GM11168 (cell line): ENCODE measurements at regions not wholly inside any gene's neighbourhood (a gene's known extent, or its start where the extent isn't known, plus 50 kb on each side); places are given as distances from the start of the nearest gene placed in this dataset.

Source experiments
- in situ Hi-C: fragments of 300-500 bp; cut with MboI; formaldehyde crosslinking; loops from one replicate; pipeline ENCODE4 v1.12.0; 2022; ENCODE audit warnings: low sequenced_read_pairs; ENCODE audit not compliant: unreplicated experiment

DNA sequence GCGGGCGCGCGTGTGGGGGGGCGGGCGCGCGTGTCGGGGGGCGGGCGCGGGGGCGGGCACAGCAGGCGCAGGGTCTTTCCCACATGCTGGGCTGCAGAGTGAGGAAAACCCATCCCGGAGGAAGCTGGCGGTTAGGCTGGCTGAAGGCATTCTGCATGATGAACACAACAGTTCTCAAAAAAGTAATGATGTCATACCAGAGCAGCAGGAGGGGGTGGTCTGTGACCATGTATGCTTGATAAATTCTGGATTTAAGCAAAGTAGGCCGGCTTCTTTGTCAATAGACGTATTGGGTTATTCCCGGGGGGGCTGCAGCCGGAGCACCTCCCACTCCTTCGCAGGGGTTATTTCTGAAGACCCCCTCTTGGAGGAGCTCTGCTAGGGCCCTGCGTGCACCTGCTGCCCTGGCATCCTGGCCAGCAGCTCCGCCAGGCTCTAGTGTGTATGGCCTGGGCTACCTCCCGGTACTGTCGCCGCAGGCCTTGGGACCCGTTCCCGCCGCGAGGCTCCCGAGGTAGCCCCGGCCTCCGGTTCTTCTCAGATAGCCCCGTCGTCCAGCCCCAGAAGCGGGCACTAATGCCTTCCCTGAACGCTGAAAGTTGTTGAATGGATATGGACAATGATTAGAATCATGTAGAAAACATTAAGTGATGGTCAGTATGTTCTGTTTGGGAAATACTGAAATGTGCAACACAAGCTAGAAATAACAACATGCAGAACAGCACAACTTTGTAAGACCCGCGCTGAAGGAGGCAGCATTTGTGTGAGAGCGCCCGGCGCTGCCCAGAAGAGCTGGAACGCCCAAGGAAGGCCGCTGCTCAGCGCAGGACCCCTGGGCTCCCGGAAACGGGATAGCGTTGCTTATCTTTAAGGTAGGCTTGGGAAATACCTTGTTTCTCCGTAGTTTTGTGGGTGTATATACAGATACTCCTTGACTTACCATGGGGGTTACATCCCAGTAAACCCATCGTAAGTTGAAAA lies 101.4 kb upstream of the RAB6C start:
- in situ Hi-C loops, result no loop called here

DNA sequence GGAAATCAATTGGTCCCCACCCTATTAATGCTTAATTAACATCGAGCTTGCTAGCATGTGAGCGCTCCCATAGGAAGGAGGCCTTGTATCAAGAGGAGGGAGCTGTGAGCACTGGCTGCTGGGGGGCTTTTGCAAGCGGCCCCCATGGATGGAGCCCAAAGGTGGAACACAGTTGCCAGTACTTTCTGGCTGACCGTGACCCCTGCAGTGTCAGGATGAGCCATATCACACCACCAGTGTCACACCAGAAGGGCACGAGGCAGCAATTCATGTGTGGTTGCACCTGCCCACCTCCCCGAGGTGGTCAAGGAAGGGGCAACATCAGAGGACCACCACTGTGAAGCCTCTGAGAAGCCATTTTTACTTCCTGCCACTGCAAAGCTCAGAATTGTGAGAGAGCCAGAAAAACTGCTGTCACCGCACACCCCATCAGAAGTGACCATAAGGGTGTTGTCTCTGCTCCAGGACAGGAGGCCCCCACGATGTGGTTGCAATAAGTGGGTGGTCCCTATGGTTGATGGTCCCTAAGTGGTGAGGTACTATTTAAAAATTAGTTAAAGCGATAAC lies 99.8 kb upstream of the RAB6C start:
- in situ Hi-C loops, result no loop called here

DNA sequence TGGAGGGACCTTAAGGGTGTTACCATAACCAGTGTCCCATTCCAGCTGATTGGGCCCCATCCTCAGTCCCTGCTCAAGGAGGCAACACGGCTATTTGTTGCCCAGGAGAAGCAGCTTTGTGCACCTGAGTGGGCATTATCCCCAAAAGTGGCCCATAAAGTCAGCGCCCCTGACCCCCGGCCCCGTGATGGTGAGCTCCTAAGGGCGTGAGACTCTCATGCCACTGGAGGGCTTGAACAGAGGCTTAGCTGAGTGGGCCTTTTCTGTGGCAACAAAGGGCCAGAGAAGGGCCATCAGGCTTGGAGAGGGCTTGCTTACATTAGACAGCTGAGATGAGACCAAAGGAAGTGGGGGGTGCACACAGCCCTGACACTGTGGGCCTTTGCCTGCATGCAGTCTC lies 99.2 kb upstream of the RAB6C start:
- in situ Hi-C loops, result no loop called here

DNA sequence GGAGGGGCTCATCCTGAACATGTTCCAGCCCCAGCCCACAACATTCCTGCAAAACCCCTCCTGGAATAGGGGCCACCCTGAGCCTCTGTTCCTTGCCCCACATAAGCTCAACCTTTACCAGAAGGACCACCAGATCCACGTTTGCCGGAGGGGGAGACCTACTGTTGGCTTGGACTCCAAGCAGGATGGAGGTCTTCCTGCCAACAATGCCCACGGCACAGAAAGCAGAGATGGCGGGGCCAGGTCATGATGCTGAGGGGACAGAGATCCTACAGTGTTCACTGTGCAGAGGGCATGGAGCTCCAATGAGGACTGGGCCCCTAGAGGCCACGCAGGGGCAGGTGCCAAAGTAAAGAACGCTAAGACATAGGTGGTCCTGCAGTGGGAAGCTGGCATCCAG lies 98.5 kb upstream of the RAB6C start:
- in situ Hi-C loops, result no loop called here

DNA sequence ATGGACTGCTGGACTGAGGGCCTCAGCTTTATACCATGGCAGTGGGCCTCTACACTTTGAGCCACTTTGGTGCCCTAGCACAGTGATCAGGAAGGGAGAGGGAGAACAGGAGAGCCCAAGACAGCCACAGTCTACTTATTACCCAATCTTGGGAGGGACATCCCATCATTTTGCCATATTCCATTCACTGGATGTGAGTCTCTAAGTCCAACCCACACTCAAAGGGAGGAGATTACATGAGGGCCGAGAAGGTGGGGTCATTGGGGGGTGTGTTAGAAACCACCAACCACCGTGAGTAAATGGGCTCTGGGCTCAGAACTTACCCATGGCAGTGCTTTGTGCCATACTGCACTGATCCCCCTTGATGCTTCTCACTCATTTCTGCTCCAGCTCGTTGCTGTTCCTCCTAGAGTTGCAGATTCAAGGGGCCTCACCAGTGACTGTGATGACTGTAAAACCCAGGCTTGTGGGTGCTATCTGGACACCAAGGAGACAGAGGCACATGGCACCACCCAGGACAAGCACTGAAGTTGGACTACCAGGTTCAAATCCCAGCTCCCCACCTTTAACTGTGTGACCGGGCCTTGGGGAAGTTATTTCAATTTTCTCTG lies 97.6 kb upstream of the RAB6C start:
- in situ Hi-C loops, result no loop called here

DNA sequence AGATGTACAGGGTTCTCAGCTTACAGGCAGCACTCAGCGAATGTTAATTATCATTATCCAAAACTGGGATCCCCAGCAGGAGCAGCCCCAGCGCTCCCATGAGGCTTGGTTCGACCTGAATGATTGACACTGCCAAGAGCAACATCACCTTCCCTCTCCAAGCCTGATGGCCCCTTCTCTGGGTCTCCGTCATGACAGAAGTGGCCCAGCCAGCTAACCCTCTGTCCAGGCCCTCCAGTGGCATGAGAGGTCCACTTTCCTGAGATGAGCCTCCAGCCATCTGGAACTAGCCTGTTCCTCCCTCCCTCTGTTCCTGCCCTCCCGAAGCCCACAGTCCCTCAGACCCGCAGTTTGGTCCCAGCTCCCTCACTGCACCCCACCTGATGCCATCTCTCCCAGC lies 97.0 kb upstream of the RAB6C start:
- in situ Hi-C loops, result no loop called here

DNA sequence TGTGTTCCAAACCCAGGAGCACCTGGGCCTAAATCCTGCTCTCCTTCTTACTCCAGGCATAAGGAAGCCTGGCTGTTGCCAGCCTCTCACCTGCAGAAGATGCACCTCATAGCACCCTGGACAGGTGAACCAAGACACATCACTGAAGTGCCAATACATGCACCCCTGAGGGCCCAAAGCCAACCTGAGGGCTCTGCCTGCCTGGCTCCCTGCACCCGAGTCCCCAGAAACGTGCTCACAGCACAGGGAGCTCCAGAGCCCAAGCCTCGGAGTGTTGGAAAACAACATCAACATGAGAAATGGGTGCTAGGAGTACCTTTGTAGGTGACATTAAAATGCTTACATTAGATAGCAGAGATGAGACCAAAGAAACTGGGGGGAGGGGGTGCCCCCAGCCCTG lies 96.3 kb upstream of the RAB6C start:
- in situ Hi-C loops, result no loop called here

DNA sequence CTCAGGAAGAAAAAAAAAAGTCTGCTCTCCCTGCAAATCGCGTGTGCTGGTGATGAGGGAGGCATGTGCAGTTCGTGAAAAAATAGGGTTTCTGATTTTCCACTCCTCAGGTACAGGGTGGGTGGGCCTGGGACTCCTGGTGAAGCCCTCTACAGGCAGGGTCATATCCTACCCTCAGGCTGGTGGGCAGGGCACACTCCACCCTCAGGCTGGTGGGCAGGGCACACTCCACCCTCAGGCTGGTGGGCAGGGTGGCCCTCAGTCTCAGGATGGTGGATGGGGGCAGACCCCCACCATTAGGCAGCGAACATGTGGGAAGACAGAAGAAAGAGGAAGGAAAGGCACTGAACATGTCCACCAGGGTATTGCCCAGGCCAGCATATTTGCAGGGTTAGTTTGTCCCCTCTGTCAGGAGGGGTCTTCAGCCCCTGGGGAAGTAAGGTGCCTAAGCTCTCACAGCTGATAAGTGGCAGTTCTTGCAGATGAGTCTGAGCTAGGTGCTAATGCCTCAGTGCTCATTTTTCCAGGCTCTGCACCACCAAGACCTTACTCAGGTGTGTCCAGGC lies 95.2 kb upstream of the RAB6C start:
- in situ Hi-C loops, result no loop called here

DNA sequence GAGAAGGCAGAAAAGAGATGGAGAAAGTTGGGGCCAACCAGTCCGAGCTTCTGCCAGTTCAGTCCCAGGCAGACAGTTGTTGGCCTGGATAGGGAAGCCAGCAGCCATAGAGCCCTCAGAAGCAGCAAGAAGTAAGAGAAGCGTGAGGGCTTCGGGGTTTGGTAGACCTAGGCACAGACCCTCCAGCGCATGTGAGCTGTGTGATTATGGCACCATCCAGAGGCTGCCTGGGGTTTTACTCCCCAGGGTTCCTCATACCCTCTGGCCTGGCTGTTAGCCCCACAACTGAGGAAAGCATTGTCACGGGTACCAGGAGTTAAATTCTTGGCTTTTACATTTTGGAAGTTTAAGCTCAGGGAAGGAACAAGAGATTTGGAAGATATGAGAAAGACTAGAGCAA lies 93.7 kb upstream of the RAB6C start:
- in situ Hi-C loops, result no loop called here

DNA sequence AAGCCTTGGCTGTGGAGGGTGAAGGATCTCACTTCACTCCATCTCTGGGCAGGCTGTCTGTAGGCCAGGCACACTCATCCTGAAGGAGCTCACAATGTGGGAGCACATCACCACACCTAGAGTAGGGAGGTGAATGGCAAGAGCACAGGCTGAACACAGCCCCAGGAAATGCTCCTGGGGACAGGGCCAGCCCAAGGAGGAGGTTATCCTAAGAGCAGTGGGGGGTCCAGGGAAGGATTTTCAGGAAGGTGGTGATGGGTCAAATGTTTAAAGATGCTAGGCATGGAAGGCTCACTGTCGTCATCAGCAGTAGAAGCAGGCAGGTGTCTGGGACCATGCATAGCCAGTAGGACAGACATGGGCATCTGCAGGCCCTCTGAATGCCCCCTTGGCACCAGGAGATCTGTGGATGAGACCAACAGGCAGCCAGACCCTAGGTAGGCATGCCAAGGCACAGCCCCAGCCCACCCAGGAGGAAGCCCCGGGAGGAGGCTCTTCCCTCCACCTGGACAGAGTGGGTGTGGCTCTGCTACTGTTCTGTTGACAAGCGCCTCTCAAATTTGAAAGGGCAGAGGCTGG lies 91.7 kb upstream of the RAB6C start:
- in situ Hi-C loops, result no loop called here

DNA sequence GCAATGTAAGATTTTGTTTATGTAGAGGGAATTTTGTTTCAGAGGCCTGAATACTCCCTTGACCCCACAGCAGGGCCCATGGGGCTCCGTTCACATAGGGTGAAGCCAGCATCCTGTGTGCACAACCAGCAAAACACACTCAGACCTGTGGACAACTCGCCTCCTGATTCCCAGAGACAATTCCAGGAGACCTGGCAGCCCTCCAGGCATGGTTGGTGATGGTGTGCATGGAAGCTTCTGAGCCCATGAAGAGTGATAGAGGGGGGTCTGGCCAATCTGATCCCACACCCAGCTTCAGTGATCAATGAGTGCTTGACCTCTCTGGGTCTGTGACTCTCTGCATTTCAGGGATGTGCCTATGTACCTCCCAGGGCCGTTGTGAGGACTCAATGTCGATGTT lies 91.0 kb upstream of the RAB6C start:
- in situ Hi-C loops, result no loop called here

DNA sequence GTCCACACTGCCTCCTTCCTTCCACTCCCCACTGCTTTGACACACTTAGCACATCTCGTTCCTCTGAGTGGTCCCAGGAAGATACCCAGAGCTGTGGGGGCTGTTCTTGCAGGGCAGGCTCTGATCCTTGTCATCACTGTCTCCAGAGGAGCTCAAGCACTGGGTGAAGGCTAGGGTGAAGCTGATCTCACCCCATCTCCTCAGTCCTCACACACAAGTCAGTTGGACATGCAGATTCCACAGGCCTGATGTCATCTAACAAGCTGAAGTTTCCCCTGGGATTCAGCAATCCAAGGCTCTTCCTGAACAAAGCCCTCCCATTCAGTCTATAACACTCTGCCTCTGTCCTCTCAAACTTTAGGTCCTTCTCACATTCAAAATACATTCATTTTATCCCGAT lies 90.6 kb upstream of the RAB6C start:
- in situ Hi-C loops, result no loop called here

DNA sequence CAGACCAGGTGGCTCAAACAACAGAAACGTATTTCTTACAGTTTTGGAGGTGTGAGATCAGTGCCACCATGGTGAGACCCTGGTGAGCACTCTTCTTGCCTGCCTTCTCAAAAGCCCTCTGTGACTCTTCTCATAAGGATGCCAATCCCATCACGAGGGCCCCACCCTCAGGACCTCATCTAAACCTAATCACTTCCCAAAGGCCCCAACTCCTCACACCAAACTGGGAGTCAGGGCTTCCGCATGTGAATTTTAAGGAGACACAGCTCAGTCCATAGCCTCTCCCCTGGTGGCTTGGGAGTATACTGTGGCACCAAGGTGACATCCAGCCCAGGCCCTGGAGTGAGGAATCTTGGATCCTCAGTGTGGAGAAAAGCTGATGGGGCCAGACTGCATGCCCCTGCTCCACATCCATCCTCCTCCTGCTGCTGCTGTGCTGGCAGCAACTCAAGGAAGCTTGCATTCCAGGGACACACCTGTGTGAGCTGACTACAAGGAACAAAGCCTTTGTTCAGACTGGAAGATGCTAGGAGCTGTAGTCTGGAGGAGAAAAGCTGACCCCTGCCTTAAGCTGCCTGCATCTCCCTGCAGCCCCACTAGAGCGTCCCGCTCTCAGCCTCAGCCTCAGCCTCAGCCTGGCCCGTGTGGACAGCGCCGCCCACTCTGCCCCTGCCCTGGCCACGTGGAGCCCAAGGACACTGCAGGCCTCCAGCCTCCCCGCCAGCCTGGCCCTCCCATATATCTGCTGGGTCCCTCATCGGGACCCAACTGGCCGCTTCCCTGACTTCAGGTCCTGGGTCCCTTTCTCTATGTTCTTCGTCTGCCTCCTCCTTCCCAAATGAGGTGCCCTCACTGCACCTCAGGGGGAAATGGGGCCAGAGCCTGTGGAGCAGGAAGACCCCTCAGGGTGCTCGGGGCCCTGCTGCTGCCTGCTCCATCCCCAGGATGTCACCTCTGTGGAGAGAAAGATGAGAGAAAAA lies 87.8 kb upstream of the RAB6C start:
- in situ Hi-C loops, result no loop called here

DNA sequence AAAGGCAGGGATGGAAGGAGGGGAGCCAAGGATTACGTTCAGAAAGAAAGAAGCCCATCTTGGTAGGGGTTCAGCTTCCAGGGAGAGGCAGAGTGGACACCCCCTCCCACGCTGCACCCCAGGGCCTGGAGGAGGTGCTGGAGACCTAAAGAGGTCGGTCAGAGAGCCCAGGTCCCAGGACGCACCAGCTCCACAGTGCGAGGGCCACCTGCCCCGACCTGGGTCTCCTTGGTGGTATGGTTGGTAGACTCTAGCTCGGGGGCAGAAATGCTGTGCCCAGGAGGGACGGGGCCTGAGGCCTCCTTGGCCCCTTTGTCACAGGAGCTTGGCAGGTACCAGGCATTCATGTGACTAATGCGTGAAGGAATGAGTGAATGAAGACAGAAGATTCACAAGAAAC lies 87.1 kb upstream of the RAB6C start:
- in situ Hi-C loops, result no loop called here

DNA sequence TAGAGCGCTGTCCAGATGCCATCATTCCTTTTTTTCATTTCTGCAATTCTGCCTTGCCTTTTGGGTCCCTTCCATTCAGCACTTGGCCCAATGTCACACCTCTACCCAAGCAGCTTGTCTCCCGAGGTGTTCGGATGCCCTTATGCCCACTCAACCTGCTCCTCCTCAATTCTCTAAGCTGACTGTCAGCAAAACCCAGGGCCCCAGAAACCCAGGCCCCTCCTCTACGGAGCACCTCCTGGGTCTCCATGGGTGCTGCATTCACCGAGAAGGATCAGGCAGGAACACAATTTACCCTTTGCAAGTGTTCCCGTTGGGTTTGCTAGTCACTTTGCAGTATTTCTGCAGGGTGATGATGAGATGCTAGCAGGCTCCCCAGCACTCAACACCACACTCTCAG lies 86.7 kb upstream of the RAB6C start:
- in situ Hi-C loops, result no loop called here

DNA sequence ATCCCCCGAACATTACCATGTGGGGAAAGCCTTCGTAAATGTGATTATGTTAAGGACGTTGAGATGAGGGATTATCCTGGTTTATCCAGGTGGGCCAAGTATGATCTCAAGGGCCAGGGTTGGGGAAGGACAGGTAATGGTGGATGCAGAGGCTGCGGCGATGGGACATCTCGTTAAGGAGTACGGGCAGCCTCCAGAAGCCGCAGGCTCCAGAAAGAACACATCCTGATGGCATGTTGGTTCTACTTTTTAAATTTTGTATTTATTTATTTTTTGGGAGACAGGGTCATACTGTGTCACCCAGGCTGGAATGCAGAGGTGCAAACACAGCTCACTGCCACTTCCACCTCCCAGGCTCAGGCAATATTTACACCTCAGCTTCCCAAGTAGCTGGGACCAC lies 86.2 kb upstream of the RAB6C start:
- in situ Hi-C loops, result no loop called here

DNA sequence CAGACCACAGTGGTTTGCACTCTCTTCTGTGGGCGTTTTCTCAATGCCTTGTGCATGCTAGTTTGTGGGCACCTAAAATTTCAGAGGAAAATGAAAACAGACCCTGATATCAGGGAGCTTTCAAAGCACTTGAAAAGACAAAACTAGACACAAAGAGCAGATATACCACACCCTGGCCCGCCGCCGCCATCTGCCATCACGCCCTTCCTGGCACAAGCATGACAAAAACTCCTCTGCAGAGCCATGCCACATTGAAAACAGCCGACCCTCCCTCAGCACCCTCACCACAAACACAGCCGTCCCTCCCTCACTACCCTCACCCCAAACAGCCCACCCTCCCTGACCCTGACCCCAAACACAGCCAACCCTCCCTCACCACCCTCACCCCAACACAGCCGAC lies 84.8 kb upstream of the RAB6C start:
- in situ Hi-C loops, result no loop called here

DNA sequence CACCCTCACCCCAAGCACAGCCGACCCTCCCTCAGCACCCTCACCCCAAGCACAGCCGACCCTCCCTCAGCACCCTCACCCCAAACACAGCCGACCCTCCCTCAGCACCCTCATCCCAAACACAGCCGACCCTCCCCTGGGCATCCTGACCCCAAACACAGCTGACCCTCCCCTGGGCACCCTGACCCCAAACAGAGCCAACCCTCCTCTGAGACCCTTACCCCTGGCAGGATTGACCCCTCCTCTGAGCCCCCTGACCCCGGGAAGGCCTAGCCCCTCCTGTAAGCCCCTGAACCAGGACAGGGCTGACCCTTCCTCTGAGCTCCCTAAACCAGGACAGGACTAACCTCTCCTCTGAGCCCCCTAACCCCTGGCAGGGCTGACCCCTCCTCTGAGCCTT lies 84.4 kb upstream of the RAB6C start:
- in situ Hi-C loops, result no loop called here

DNA sequence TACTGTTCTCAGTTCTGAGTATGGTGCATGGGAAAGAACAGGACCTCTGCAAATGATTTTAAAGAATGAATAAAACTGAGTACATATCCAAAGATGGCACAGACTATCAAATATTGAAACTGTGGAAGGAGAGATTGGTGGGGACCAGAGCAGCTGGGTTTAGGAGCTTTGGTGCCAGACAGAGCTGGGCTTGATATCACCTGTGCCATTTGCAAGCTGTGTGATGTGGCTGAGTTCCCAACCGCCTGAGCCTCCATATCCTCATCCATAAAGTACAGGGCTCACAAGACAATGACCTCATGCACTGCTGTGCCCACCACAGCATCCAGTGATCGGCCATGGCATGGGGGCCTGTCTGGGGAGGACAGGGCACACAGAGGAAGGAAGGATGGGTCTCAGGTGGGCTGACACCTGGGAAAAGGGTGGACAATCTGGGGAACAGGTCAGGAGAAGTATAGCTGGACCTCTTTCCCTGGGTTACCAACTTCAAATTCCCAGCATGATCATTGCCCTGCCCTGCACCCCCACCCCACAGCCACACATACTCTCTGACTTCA lies 83.9 kb upstream of the RAB6C start:
- in situ Hi-C loops, result no loop called here
